DND-41 (cell line): ENCODE measurements at regions not wholly inside any gene's neighbourhood (a gene's known extent, or its start where the extent isn't known, plus 50 kb on each side); places are given as distances from the start of the nearest gene placed in this dataset.

Experiments
- ATAC-seq: fragments of 200-7000 bp; cut with Tn5 transposase; 3 replicates; pipeline ENCODE4 v1.9.1; 2021; ENCODE audit warnings: low read depth; ENCODE audit not compliant: insufficient read depth
- DNase-seq: peaks from one replicate; pipeline ENCODE4 v3.0.0-alpha.2; 2020
- H2AFZ ChIP-seq: 2 replicates; pipeline ENCODE4 v1.6.0; 2012; ENCODE audit warnings: low read depth, low read length
- H3K27ac ChIP-seq: 2 replicates; pipeline ENCODE4 v1.5.1; 2012; ENCODE audit warnings: low read length, inconsistent platforms
- H3K27me3 ChIP-seq: fragments of 200-600 bp; sonication (generic); 2 replicates; pipeline ENCODE4 v1.6.0; 2012; ENCODE audit warnings: low read length, mild to moderate bottlenecking, inconsistent platforms; ENCODE audit not compliant: insufficient read depth, poor library complexity
- H3K36me3 ChIP-seq: 2 replicates; pipeline ENCODE4 v1.5.1; 2012; ENCODE audit warnings: low read length, inconsistent platforms; ENCODE audit not compliant: insufficient read depth
- H3K4me1 ChIP-seq: 2 replicates; pipeline ENCODE4 v1.5.1; 2012; ENCODE audit warnings: mild to moderate bottlenecking, low read length; ENCODE audit not compliant: insufficient read depth
- H3K4me2 ChIP-seq: 2 replicates; pipeline ENCODE4 v1.6.0; 2012; ENCODE audit warnings: mild to moderate bottlenecking, moderate library complexity, low read length, inconsistent platforms; ENCODE audit not compliant: insufficient read depth
- H3K4me3 ChIP-seq, 2 experiments: fragments of 200-600 bp in 1 of 2; shearing (Covaris generic) in 1 of 2; 2 replicates each; pipeline ENCODE4 v1.5.1; 2012 to 2016; ENCODE audit warnings: inconsistent platforms in 2 of 2, low read length in 2 of 2, mild to moderate bottlenecking in 2 of 2, low read depth in 1 of 2, moderate library complexity in 1 of 2
- H3K79me2 ChIP-seq: 2 replicates; pipeline ENCODE4 v1.6.0; 2012; ENCODE audit warnings: low read length, inconsistent platforms; ENCODE audit not compliant: insufficient read depth
- H3K9ac ChIP-seq: 2 replicates; pipeline ENCODE4 v1.6.0; 2012; ENCODE audit warnings: low read depth, mild to moderate bottlenecking, inconsistent platforms, low read length, moderate library complexity
- H3K9me3 ChIP-seq: 2 replicates; pipeline ENCODE4 v1.5.1; 2012; ENCODE audit warnings: low read length, moderate library complexity, mild to moderate bottlenecking, inconsistent platforms; ENCODE audit not compliant: insufficient read depth, severe bottlenecking
- H4K20me1 ChIP-seq: 2 replicates; pipeline ENCODE4 v1.6.0; 2012; ENCODE audit warnings: low read length; ENCODE audit not compliant: insufficient read depth
- EZH2 ChIP-seq: IDR thresholded peaks from 3 replicates; pipeline ENCODE4 v1.6.1; 2012; ENCODE audit warnings: borderline replicate concordance, low read depth, mild to moderate bottlenecking, moderate library complexity, low read length, inconsistent platforms; ENCODE audit not compliant: severe bottlenecking
- TF ChIP-seq, protein P1 (sequence below): IDR thresholded peaks from 2 replicates; pipeline ENCODE4 v1.5.1; 2012; ENCODE audit warnings: borderline replicate concordance, low read length, moderate library complexity, mild to moderate bottlenecking; ENCODE audit not compliant: poor library complexity, severe bottlenecking; ENCODE audit errors: extremely low read depth

GRCh38 chr16:86383488-86384262 lies 126.7 kb upstream of the FOXF1 start:
- no peak for ATAC-seq
- Histone ChIP-seq H3K9me3 (no peaks in the 10 kb centered on the region), H3K4me3 (no peak overlapping the region), H3K27me3 (peaks cover 3% of the 10 kb centered on the region), H3K36me3 (no peaks in the 10 kb centered on the region), H2AFZ (no peak overlapping the region), H4K20me1 (no peaks in the 10 kb centered on the region), H3K9ac (no peak overlapping the region), H3K4me2 (no peak overlapping the region), H3K4me1 (no peaks in the 10 kb centered on the region), H3K79me2 (no peaks in the 10 kb centered on the region), H3K27ac (no peak overlapping the region)
- DNase-seq: no peak
- TF ChIP-seq EZH2: no peak
- TF ChIP-seq, protein P1, sequence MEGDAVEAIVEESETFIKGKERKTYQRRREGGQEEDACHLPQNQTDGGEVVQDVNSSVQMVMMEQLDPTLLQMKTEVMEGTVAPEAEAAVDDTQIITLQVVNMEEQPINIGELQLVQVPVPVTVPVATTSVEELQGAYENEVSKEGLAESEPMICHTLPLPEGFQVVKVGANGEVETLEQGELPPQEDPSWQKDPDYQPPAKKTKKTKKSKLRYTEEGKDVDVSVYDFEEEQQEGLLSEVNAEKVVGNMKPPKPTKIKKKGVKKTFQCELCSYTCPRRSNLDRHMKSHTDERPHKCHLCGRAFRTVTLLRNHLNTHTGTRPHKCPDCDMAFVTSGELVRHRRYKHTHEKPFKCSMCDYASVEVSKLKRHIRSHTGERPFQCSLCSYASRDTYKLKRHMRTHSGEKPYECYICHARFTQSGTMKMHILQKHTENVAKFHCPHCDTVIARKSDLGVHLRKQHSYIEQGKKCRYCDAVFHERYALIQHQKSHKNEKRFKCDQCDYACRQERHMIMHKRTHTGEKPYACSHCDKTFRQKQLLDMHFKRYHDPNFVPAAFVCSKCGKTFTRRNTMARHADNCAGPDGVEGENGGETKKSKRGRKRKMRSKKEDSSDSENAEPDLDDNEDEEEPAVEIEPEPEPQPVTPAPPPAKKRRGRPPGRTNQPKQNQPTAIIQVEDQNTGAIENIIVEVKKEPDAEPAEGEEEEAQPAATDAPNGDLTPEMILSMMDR: no peak

DNA sequence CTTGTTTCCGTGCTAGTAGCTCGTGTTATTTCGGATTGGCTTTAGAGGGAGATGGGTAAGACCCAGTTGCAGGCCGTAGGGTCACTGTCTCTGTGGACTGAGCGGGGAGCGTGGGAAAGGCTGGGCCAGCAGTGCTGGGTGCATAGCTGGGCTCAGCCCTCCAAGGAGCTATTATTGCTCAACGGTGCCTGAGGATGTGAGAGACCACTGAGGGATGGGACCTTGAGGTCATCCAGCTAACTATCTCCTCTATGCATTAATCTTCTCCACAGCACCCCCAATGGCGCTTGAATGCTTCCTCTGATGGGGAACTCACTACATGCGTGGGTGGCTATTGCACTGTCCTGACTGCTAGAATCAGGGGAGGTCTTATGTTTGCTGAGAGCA lies 126.1 kb upstream of the FOXF1 start:
- no peak overlapping the region for H3K9ac ChIP-seq
- no peak overlapping the region for H3K27ac ChIP-seq
- no peaks in the 10 kb centered on the region for H3K79me2 ChIP-seq
- TF ChIP-seq, protein P1: no peak
- TF ChIP-seq EZH2: no peak
- no peak overlapping the region for H3K4me3 ChIP-seq
- no peaks in the 10 kb centered on the region for H3K9me3 ChIP-seq
- H3K4me1 ChIP-seq: no peaks in the 10 kb centered on the region
- H3K4me2 ChIP-seq: no peak overlapping the region
- no peaks in the 10 kb centered on the region for H4K20me1 ChIP-seq
- no peak for ATAC-seq
- H3K27me3 ChIP-seq: peaks cover 3% of the 10 kb centered on the region
- no peak overlapping the region for H2AFZ ChIP-seq
- no peaks in the 10 kb centered on the region for H3K36me3 ChIP-seq
- no peak for DNase-seq

DNA sequence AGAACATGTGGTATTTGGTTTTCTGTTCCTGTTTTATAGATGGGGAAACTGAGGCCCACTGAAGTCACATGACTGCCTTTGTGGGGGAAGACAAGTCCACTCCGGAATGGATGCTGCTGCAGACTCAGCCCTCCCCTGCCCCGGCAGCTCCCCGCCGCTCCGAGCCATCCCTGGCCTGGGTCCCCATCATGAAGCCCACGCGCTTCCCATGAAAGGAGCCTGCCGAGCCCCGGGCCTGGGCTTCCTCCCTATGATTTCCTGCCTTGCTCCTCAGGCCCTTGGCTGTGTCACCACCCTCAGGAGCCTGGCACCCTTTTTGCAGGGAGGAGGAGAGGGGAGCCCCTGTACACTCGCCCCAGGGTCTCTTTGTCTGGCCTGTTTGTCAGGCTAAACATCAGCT lies 125.3 kb upstream of the FOXF1 start:
- no peak for DNase-seq
- Histone ChIP-seq H4K20me1 (no peaks in the 10 kb centered on the region), H3K4me2 (no peak overlapping the region), H2AFZ (no peak overlapping the region), H3K4me1 (no peaks in the 10 kb centered on the region), H3K9ac (no peak overlapping the region), H3K9me3 (no peaks in the 10 kb centered on the region), H3K27me3 (peaks cover 3% of the 10 kb centered on the region), H3K27ac (no peak overlapping the region), H3K4me3 (no peak overlapping the region), H3K36me3 (no peaks in the 10 kb centered on the region), H3K79me2 (no peaks in the 10 kb centered on the region)
- no peak for ATAC-seq
- TF ChIP-seq, protein P1: no peak
